ENCODE measurements at regions not wholly inside any gene's neighbourhood (a gene's known extent, or its start where the extent isn't known, plus 50 kb on each side); places are given as distances from the start of the nearest gene placed in this dataset.

DNA sequence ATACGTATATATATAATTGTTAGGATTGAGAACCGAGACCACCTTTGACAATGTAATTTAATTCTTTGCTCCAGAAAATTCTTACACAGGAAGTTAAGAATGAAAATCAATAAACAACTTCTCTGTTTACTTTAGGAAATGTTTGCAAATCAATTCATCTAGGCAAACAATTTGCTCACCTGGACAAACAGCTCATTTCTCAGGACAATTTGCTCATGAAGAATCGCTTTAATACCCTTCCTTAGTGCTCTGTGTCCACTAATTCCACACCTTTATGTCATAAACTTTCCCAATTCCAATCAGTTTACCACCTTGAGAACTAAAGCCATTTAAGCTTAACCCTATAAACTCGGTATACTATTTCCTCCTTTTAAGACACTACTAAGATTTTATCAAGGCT is 292.2 kb downstream of the BCHE start:
- TF ChIP-seq CTCF (IDR thresholded peaks at IDR 0.05 in 8 of 11, conservative IDR thresholded peaks at IDR 0.05 in 3 of 11) (no peak), POLR2A (IDR thresholded peaks at IDR 0.05) (no peak), POLR2AphosphoS5 (IDR thresholded peaks at IDR 0.05) (no peak)
